Stimulated activated memory B cell treated with anti-CD40 and anti-IgM and Interleukin-4, amounts not matched to agents 10 μg/mL and 1 μg/mL and 100 μg/mL, for 72 hours (primary cell): ENCODE measurements at regions not wholly inside any gene's neighbourhood (a gene's known extent, or its start where the extent isn't known, plus 50 kb on each side); places are given as distances from the start of the nearest gene placed in this dataset.
"Not testable (repeated sequence)": the region's sequence is repeated elsewhere in the genome, so short reads cannot be mapped to it uniquely, and the experiment has no call there.

Source experiments
- ATAC-seq: fragments of 150-1000 bp; cut with Tn5 transposase; 2 replicates; pipeline ENCODE4 v1.10.0; 2021
- H3K27ac Mint-ChIP-seq: one replicate; pipeline ENCODE4 v1.8.0; 2022; ENCODE audit warnings: mild to moderate bottlenecking, mixed read lengths
- H3K27me3 Mint-ChIP-seq: one replicate; pipeline ENCODE4 v1.8.0; 2022; ENCODE audit warnings: mixed read lengths
- H3K36me3 Mint-ChIP-seq: one replicate; pipeline ENCODE4 v1.8.0; 2022; ENCODE audit warnings: mixed read lengths
- H3K4me1 Mint-ChIP-seq: one replicate; pipeline ENCODE4 v1.8.0; 2022; ENCODE audit warnings: mixed read lengths
- H3K4me3 Mint-ChIP-seq: one replicate; pipeline ENCODE4 v1.8.0; 2022; ENCODE audit warnings: mild to moderate bottlenecking, moderate library complexity, mixed read lengths
- H3K9me3 Mint-ChIP-seq: one replicate; pipeline ENCODE4 v1.8.0; 2022; ENCODE audit warnings: mixed read lengths

GRCh38 chr19:34620134-34620533 lies 56.8 kb downstream of the SCGB2B2 start:
- H3K9me3 Mint-ChIP-seq = peaks cover 19% of the 10 kb centered on the region
- H3K4me1 Mint-ChIP-seq, H3K27ac Mint-ChIP-seq, H3K4me3 Mint-ChIP-seq, H3K27me3 Mint-ChIP-seq, ATAC-seq: not testable (repeated sequence)
- peaks cover 24% of the 10 kb centered on the region for H3K36me3 Mint-ChIP-seq

GRCh38 chr19:34618410-34618809 lies 58.5 kb downstream of the SCGB2B2 start:
- Mint-ChIP-seq H3K9me3 (peaks cover 23% of the 10 kb centered on the region), H3K4me1 (no peaks in the 10 kb centered on the region), H3K4me3 (no peak overlapping the region), H3K27ac (no peak overlapping the region), H3K27me3 (no peaks in the 10 kb centered on the region), H3K36me3 (peaks cover 21% of the 10 kb centered on the region)
- no peak for ATAC-seq

GRCh38 chr19:34617996-34618395 lies 59.0 kb downstream of the SCGB2B2 start:
- not testable (repeated sequence) for H3K27ac Mint-ChIP-seq, H3K27me3 Mint-ChIP-seq, H3K4me3 Mint-ChIP-seq, H3K4me1 Mint-ChIP-seq, ATAC-seq
- Mint-ChIP-seq H3K36me3 (peaks cover 24% of the 10 kb centered on the region), H3K9me3 (peaks cover 22% of the 10 kb centered on the region)

GRCh38 chr19:34603003-34603402 lies 74.0 kb downstream of the SCGB2B2 start:
- Mint-ChIP-seq H3K27ac (no peak overlapping the region), H3K9me3 (peaks cover 19% of the 10 kb centered on the region), H3K27me3 (no peaks in the 10 kb centered on the region), H3K4me3 (no peak overlapping the region), H3K36me3 (no peaks in the 10 kb centered on the region), H3K4me1 (no peaks in the 10 kb centered on the region)
- no peak for ATAC-seq

- no peak overlapping the region for H3K27ac Mint-ChIP-seq
- no peaks in the 10 kb centered on the region for H3K4me1 Mint-ChIP-seq
- no peaks in the 10 kb centered on the region for H3K36me3 Mint-ChIP-seq
- peaks cover 8% of the 10 kb centered on the region for H3K27me3 Mint-ChIP-seq
- no peak overlapping the region for H3K4me3 Mint-ChIP-seq
- H3K9me3 Mint-ChIP-seq = peaks cover 12% of the 10 kb centered on the region
- ATAC-seq = no peak
These were observed 75.9 kb downstream of the SCGB2B2 start for GRCh38 chr19:34601071-34601470.

- no peak for ATAC-seq
- H3K4me3 Mint-ChIP-seq = no peak overlapping the region
- peaks cover 8% of the 10 kb centered on the region for H3K27me3 Mint-ChIP-seq
- H3K9me3 Mint-ChIP-seq = peaks cover 12% of the 10 kb centered on the region
- no peaks in the 10 kb centered on the region for H3K4me1 Mint-ChIP-seq
- H3K36me3 Mint-ChIP-seq = no peaks in the 10 kb centered on the region
- H3K27ac Mint-ChIP-seq = no peak overlapping the region
These were observed 76.6 kb downstream of the SCGB2B2 start for GRCh38 chr19:34600366-34600765.

- Mint-ChIP-seq H3K27ac (no peak overlapping the region), H3K27me3 (peaks cover 8% of the 10 kb centered on the region), H3K9me3 (peaks cover 10% of the 10 kb centered on the region), H3K36me3 (peaks cover 7% of the 10 kb centered on the region), H3K4me1 (no peaks in the 10 kb centered on the region), H3K4me3 (no peak overlapping the region)
- ATAC-seq = no peak
These were observed 78.5 kb downstream of the SCGB2B2 start for GRCh38 chr19:34598217-34599155.

- Mint-ChIP-seq H3K4me1 (no peaks in the 10 kb centered on the region), H3K36me3 (peaks cover 7% of the 10 kb centered on the region), H3K27ac (no peak overlapping the region), H3K4me3 (no peak overlapping the region), H3K9me3 (peaks cover 10% of the 10 kb centered on the region), H3K27me3 (peaks cover 8% of the 10 kb centered on the region)
- no peak for ATAC-seq
These were observed 79.4 kb downstream of the SCGB2B2 start for GRCh38 chr19:34597596-34597995.

GRCh38 chr19:34596989-34597388 lies 80.0 kb downstream of the SCGB2B2 start:
- H3K27ac Mint-ChIP-seq = no peak overlapping the region
- peaks cover 10% of the 10 kb centered on the region for H3K36me3 Mint-ChIP-seq
- H3K27me3 Mint-ChIP-seq = peaks cover 10% of the 10 kb centered on the region
- H3K4me3 Mint-ChIP-seq = no peak overlapping the region
- peaks cover 12% of the 10 kb centered on the region for H3K9me3 Mint-ChIP-seq
- no peaks in the 10 kb centered on the region for H3K4me1 Mint-ChIP-seq
- ATAC-seq = no peak

- Mint-ChIP-seq H3K4me3 (no peak overlapping the region), H3K4me1 (no peaks in the 10 kb centered on the region), H3K9me3 (peaks cover 18% of the 10 kb centered on the region), H3K27ac (no peak overlapping the region), H3K27me3 (peaks cover 19% of the 10 kb centered on the region), H3K36me3 (peaks cover 17% of the 10 kb centered on the region)
- ATAC-seq = no peak
These were observed 80.8 kb downstream of the SCGB2B2 start for GRCh38 chr19:34596115-34596514.

GRCh38 chr19:34595683-34596082 lies 81.3 kb downstream of the SCGB2B2 start:
- no peak for ATAC-seq
- Mint-ChIP-seq H3K27ac (no peak overlapping the region), H3K4me3 (no peak overlapping the region), H3K36me3 (peaks cover 19% of the 10 kb centered on the region), H3K4me1 (no peaks in the 10 kb centered on the region), H3K27me3 (peaks cover 23% of the 10 kb centered on the region), H3K9me3 (peaks cover 19% of the 10 kb centered on the region)

- H3K36me3 Mint-ChIP-seq = peaks cover 29% of the 10 kb centered on the region
- no peaks in the 10 kb centered on the region for H3K4me1 Mint-ChIP-seq
- H3K27me3 Mint-ChIP-seq = peaks cover 29% of the 10 kb centered on the region
- ATAC-seq = no peak
- H3K9me3 Mint-ChIP-seq = peaks cover 23% of the 10 kb centered on the region
- H3K4me3 Mint-ChIP-seq = no peak overlapping the region
- H3K27ac Mint-ChIP-seq = no peak overlapping the region
These were observed 86.7 kb downstream of the SCGB2B2 start for GRCh38 chr19:34590228-34590627.

GRCh38 chr19:34589730-34590129 lies 87.2 kb downstream of the SCGB2B2 start:
- H3K36me3 Mint-ChIP-seq = peaks cover 29% of the 10 kb centered on the region
- no peak for ATAC-seq
- peaks cover 29% of the 10 kb centered on the region for H3K27me3 Mint-ChIP-seq
- no peak overlapping the region for H3K4me3 Mint-ChIP-seq
- no peak overlapping the region for H3K27ac Mint-ChIP-seq
- H3K4me1 Mint-ChIP-seq = no peaks in the 10 kb centered on the region
- peaks cover 23% of the 10 kb centered on the region for H3K9me3 Mint-ChIP-seq

- Mint-ChIP-seq H3K27me3 (peaks cover 29% of the 10 kb centered on the region), H3K36me3 (peaks cover 26% of the 10 kb centered on the region), H3K9me3 (peaks cover 25% of the 10 kb centered on the region), H3K27ac (no peak overlapping the region), H3K4me3 (no peak overlapping the region), H3K4me1 (no peaks in the 10 kb centered on the region)
- ATAC-seq = no peak
These were observed 88.1 kb downstream of the SCGB2B2 start for GRCh38 chr19:34588846-34589245.

- H3K27ac Mint-ChIP-seq = no peak overlapping the region
- no peak for ATAC-seq
- H3K4me1 Mint-ChIP-seq = no peaks in the 10 kb centered on the region
- peaks cover 29% of the 10 kb centered on the region for H3K27me3 Mint-ChIP-seq
- peaks cover 25% of the 10 kb centered on the region for H3K9me3 Mint-ChIP-seq
- H3K4me3 Mint-ChIP-seq = no peak overlapping the region
- H3K36me3 Mint-ChIP-seq = peaks cover 23% of the 10 kb centered on the region
These were observed 88.7 kb downstream of the SCGB2B2 start for GRCh38 chr19:34588249-34588648.

GRCh38 chr19:34580408-34580807 lies 96.6 kb downstream of the SCGB2B2 start:
- Mint-ChIP-seq H3K4me3 (no peak overlapping the region), H3K9me3 (peaks cover 18% of the 10 kb centered on the region), H3K4me1 (no peaks in the 10 kb centered on the region), H3K27ac (no peak overlapping the region), H3K36me3 (peaks cover 18% of the 10 kb centered on the region), H3K27me3 (peaks cover 49% of the 10 kb centered on the region)
- no peak for ATAC-seq
